ENCODE measurements at regions not wholly inside any gene's neighbourhood (a gene's known extent, or its start where the extent isn't known, plus 50 kb on each side); places are given as distances from the start of the nearest gene placed in this dataset.

DNA sequence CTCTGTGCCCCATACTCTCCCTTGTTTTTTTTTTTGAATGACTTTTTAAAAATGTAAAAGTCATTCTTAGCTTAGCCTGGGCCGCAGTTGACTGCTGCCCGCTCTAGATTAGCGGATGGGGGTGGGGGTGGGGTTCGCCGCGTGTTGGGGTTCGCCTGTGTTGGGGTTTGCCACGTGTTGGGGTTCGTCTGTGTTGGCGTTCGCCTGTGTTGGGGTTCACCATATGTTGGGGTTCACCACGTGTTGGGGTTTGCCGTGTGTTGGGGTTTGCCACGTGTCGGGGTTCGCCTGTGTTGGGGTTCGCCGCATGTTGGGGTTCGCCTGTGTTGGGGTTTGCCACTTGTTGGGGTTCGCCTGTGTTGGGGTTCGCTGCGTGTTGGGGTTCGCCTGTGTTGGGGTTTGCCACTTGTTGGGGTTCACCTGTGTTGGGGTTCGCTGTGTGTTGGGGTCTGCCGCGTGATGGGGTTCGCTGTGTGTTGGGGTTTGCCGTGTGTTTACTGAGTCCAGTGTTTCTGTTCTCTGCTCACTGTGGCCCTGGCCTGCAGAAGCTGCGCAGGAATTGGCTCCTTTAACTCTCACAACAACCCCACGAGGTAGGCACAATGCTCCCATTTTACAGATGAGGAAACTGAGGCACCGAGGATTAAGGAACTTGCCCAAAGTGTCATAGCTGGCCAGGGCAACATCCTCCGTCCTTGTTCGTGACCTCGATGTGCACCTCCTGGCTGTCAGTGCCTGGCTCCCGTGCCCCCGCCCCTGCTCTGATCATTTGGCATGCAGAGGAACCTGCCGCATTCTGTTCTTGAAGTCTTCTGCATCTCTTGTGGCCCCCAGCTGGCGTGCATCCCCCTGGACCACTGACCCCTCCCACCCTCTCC lies 96.6 kb upstream of the CIBAR2 start (continued):
- TF ChIP-seq, protein P1, sequence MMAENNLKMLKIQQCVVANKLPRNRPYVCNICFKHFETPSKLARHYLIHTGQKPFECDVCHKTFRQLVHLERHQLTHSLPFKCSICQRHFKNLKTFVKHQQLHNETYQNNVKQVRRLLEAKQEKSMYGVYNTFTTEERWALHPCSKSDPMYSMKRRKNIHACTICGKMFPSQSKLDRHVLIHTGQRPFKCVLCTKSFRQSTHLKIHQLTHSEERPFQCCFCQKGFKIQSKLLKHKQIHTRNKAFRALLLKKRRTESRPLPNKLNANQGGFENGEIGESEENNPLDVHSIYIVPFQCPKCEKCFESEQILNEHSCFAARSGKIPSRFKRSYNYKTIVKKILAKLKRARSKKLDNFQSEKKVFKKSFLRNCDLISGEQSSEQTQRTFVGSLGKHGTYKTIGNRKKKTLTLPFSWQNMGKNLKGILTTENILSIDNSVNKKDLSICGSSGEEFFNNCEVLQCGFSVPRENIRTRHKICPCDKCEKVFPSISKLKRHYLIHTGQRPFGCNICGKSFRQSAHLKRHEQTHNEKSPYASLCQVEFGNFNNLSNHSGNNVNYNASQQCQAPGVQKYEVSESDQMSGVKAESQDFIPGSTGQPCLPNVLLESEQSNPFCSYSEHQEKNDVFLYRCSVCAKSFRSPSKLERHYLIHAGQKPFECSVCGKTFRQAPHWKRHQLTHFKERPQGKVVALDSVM (CRISPR knock-in tag; IDR thresholded peaks at IDR 0.05): no peak
- no peak for TF ChIP-seq ZNF136 (CRISPR knock-in tag; IDR thresholded peaks at IDR 0.05; ENCODE audit: low read depth)
- no peak for TF ChIP-seq KDM1A (CRISPR knock-in tag; IDR thresholded peaks at IDR 0.05)
- TF ChIP-seq ZSCAN12 (CRISPR knock-in tag; IDR thresholded peaks at IDR 0.05): no peak
- TF ChIP-seq, protein P2, sequence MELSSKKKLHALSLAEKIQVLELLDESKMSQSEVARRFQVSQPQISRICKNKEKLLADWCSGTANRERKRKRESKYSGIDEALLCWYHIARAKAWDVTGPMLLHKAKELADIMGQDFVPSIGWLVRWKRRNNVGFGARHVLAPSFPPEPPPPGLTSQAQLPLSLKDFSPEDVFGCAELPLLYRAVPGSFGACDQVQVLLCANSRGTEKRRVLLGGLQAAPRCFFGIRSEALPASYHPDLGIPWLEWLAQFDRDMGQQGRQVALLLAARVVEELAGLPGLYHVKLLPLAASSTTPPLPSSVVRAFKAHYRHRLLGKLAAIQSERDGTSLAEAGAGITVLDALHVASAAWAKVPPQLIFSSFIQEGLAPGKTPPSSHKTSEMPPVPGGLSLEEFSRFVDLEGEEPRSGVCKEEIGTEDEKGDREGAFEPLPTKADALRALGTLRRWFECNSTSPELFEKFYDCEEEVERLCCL (CRISPR knock-in tag; IDR thresholded peaks at IDR 0.05; ENCODE audit: borderline replicate concordance): 0 out of 2 replicates have a peak, but pooled peaks have one; percentile 8
- TF ChIP-seq ZMYM3 (CRISPR knock-in tag; IDR thresholded peaks at IDR 0.05): peak; percentile 55; the same call in 1 of the 2 replicates
- TF ChIP-seq IRX3 (CRISPR knock-in tag; IDR thresholded peaks at IDR 0.05; ENCODE audit: borderline replicate concordance, low read depth): 0 out of 2 replicates have a peak, but pooled peaks have one; percentile 0
- TF ChIP-seq, protein P3, sequence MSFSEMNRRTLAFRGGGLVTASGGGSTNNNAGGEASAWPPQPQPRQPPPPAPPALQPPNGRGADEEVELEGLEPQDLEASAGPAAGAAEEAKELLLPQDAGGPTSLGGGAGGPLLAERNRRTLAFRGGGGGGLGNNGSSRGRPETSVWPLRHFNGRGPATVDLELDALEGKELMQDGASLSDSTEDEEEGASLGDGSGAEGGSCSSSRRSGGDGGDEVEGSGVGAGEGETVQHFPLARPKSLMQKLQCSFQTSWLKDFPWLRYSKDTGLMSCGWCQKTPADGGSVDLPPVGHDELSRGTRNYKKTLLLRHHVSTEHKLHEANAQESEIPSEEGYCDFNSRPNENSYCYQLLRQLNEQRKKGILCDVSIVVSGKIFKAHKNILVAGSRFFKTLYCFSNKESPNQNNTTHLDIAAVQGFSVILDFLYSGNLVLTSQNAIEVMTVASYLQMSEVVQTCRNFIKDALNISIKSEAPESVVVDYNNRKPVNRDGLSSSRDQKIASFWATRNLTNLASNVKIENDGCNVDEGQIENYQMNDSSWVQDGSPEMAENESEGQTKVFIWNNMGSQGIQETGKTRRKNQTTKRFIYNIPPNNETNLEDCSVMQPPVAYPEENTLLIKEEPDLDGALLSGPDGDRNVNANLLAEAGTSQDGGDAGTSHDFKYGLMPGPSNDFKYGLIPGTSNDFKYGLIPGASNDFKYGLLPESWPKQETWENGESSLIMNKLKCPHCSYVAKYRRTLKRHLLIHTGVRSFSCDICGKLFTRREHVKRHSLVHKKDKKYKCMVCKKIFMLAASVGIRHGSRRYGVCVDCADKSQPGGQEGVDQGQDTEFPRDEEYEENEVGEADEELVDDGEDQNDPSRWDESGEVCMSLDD (CRISPR knock-in tag; IDR thresholded peaks at IDR 0.05; ENCODE audit: borderline replicate concordance): 0 out of 2 replicates have a peak, but pooled peaks have one; percentile 56
- peak; percentile 10; the same call in 1 of the 2 replicates for TF ChIP-seq ZIK1 (CRISPR knock-in tag; IDR thresholded peaks at IDR 0.05; ENCODE audit: borderline replicate concordance, low read depth)
- peak; percentile 65; the same call in 1 of the 2 replicates for TF ChIP-seq REXO4 (CRISPR knock-in tag; IDR thresholded peaks at IDR 0.05; ENCODE audit: borderline replicate concordance)
- TF ChIP-seq, protein P4, sequence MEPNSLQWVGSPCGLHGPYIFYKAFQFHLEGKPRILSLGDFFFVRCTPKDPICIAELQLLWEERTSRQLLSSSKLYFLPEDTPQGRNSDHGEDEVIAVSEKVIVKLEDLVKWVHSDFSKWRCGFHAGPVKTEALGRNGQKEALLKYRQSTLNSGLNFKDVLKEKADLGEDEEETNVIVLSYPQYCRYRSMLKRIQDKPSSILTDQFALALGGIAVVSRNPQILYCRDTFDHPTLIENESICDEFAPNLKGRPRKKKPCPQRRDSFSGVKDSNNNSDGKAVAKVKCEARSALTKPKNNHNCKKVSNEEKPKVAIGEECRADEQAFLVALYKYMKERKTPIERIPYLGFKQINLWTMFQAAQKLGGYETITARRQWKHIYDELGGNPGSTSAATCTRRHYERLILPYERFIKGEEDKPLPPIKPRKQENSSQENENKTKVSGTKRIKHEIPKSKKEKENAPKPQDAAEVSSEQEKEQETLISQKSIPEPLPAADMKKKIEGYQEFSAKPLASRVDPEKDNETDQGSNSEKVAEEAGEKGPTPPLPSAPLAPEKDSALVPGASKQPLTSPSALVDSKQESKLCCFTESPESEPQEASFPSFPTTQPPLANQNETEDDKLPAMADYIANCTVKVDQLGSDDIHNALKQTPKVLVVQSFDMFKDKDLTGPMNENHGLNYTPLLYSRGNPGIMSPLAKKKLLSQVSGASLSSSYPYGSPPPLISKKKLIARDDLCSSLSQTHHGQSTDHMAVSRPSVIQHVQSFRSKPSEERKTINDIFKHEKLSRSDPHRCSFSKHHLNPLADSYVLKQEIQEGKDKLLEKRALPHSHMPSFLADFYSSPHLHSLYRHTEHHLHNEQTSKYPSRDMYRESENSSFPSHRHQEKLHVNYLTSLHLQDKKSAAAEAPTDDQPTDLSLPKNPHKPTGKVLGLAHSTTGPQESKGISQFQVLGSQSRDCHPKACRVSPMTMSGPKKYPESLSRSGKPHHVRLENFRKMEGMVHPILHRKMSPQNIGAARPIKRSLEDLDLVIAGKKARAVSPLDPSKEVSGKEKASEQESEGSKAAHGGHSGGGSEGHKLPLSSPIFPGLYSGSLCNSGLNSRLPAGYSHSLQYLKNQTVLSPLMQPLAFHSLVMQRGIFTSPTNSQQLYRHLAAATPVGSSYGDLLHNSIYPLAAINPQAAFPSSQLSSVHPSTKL (CRISPR knock-in tag; IDR thresholded peaks at IDR 0.05): no peak
- TF ChIP-seq ZNF563 (CRISPR knock-in tag; IDR thresholded peaks at IDR 0.05): 0 out of 2 replicates have a peak, but pooled peaks have one; percentile 14
- TF ChIP-seq TSC22D2 (CRISPR knock-in tag; IDR thresholded peaks at IDR 0.05; ENCODE audit: borderline replicate concordance): no peak
- TF ChIP-seq, protein P5, sequence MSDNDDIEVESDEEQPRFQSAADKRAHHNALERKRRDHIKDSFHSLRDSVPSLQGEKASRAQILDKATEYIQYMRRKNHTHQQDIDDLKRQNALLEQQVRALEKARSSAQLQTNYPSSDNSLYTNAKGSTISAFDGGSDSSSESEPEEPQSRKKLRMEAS (IDR thresholded peaks at IDR 0.05): no peak
- 0 out of 2 replicates have a peak, but pooled peaks have one; percentile 44 for TF ChIP-seq PCBP1 (IDR thresholded peaks at IDR 0.05; ENCODE audit: borderline replicate concordance, low read depth, low read length)
- no peak for TF ChIP-seq PRPF4 (IDR thresholded peaks at IDR 0.05; ENCODE audit: low read depth, low read length, poor library complexity, severe bottlenecking)
- TF ChIP-seq THAP11 (CRISPR knock-in tag; IDR thresholded peaks at IDR 0.05): no peak
